ENCODE measurements at regions not wholly inside any gene's neighbourhood (a gene's known extent, or its start where the extent isn't known, plus 50 kb on each side); places are given as distances from the start of the nearest gene placed in this dataset.

- no peak for DNase-seq (ENCODE audit: low read depth)
Measured at GRCh38 chr13:38618881-38619280, 68.0 kb upstream of the FREM2 start.

GRCh38 chr13:38620876-38621275 lies 66.0 kb upstream of the FREM2 start:
- TF ChIP-seq CTCF (IDR thresholded peaks at IDR 0.05; ENCODE audit: low read depth, low read length, missing control alignments) = no peak
- H3K4me3 ChIP-seq (ENCODE audit: low read depth, low read length) = no peak overlapping the region
- DNase-seq (ENCODE audit: low read depth) = no peak

More at GRCh38 chr13:38618881-38619280, 68.0 kb upstream of the FREM2 start:
- TF ChIP-seq CTCF (IDR thresholded peaks at IDR 0.05; ENCODE audit: low read depth, low read length, missing control alignments) = no peak
- H3K4me3 ChIP-seq (ENCODE audit: low read depth, low read length) = no peak overlapping the region

- DNase-seq (ENCODE audit: low read depth) = no peak
- no peak overlapping the region for H3K4me3 ChIP-seq (ENCODE audit: low read depth, low read length)
- TF ChIP-seq CTCF (IDR thresholded peaks at IDR 0.05; ENCODE audit: low read depth, low read length, missing control alignments) = no peak
Measured at GRCh38 chr13:38624822-38625221, 62.1 kb upstream of the FREM2 start.

- no peak overlapping the region for H3K4me3 ChIP-seq (ENCODE audit: low read depth, low read length)
- no peak for DNase-seq (ENCODE audit: low read depth)
- no peak for TF ChIP-seq CTCF (IDR thresholded peaks at IDR 0.05; ENCODE audit: low read depth, low read length, missing control alignments)
Measured at GRCh38 chr13:38628554-38628953, 58.3 kb upstream of the FREM2 start.

- DNase-seq (ENCODE audit: low read depth) = no peak
- TF ChIP-seq CTCF (IDR thresholded peaks at IDR 0.05; ENCODE audit: low read depth, low read length, missing control alignments) = no peak
- no peak overlapping the region for H3K4me3 ChIP-seq (ENCODE audit: low read depth, low read length)
Measured at GRCh38 chr13:38630780-38631179, 56.1 kb upstream of the FREM2 start.

- no peak overlapping the region for H3K4me3 ChIP-seq (ENCODE audit: low read depth, low read length)
- TF ChIP-seq CTCF (IDR thresholded peaks at IDR 0.05; ENCODE audit: low read depth, low read length, missing control alignments) = no peak
- DNase-seq (ENCODE audit: low read depth) = no peak
Measured at GRCh38 chr13:38635030-38635429, 51.8 kb upstream of the FREM2 start.

- no peak overlapping the region for H3K4me3 ChIP-seq (ENCODE audit: low read depth, low read length)
Measured at GRCh38 chr13:38636073-38636472, 50.8 kb upstream of the FREM2 start.

More at GRCh38 chr13:38636073-38636472, 50.8 kb upstream of the FREM2 start:
- TF ChIP-seq CTCF (IDR thresholded peaks at IDR 0.05; ENCODE audit: low read depth, low read length, missing control alignments) = no peak
- DNase-seq (ENCODE audit: low read depth) = no peak
